ENCODE measurements at regions not wholly inside any gene's neighbourhood (a gene's known extent, or its start where the extent isn't known, plus 50 kb on each side); places are given as distances from the start of the nearest gene placed in this dataset.
A peak's percentile ranks its signal among the peaks of the same experiment; 100 is the strongest.

DNA sequence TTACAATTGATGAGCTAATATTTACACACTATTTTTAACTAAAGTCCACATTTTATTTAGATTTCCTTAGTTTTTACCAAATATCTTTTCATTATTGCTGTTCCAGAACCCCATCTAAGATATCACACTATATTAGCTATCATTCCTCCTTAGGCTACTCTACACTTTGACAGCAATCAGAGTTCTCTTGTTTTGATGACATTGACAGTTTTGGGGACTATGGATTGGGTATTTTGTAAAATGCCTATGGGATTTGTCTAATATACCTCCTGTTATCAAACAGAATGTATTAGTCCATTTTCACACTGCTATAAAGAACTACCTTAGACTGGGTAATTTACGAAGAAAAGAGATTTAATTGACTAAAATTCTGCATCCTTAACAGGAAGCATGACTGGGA lies 489.1 kb downstream of the FOXG1 start:
- TF ChIP-seq, protein P1, sequence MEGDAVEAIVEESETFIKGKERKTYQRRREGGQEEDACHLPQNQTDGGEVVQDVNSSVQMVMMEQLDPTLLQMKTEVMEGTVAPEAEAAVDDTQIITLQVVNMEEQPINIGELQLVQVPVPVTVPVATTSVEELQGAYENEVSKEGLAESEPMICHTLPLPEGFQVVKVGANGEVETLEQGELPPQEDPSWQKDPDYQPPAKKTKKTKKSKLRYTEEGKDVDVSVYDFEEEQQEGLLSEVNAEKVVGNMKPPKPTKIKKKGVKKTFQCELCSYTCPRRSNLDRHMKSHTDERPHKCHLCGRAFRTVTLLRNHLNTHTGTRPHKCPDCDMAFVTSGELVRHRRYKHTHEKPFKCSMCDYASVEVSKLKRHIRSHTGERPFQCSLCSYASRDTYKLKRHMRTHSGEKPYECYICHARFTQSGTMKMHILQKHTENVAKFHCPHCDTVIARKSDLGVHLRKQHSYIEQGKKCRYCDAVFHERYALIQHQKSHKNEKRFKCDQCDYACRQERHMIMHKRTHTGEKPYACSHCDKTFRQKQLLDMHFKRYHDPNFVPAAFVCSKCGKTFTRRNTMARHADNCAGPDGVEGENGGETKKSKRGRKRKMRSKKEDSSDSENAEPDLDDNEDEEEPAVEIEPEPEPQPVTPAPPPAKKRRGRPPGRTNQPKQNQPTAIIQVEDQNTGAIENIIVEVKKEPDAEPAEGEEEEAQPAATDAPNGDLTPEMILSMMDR (IDR thresholded peaks at IDR 0.05): no peak
- TF ChIP-seq POLR2A (IDR thresholded peaks at IDR 0.05; ENCODE audit: low read length) (no peak), MAFK (IDR thresholded peaks at IDR 0.05; ENCODE audit: partially characterized antibody) (peak; percentile 58), SMC3 (IDR thresholded peaks at IDR 0.05) (no peak), SREBF2 (IDR thresholded peaks at IDR 0.05) (no peak), KDM5A (IDR thresholded peaks at IDR 0.05) (no peak), ESRRA (IDR thresholded peaks at IDR 0.05; ENCODE audit: borderline replicate concordance, low read length) (no peak), ZNF302 (CRISPR knock-in tag; IDR thresholded peaks at IDR 0.05) (no peak), JUNB (IDR thresholded peaks at IDR 0.05) (no peak), CEBPB (IDR thresholded peaks at IDR 0.05) (no peak), EP300 (IDR thresholded peaks at IDR 0.05) (no peak)
- TF ChIP-seq, protein P2, sequence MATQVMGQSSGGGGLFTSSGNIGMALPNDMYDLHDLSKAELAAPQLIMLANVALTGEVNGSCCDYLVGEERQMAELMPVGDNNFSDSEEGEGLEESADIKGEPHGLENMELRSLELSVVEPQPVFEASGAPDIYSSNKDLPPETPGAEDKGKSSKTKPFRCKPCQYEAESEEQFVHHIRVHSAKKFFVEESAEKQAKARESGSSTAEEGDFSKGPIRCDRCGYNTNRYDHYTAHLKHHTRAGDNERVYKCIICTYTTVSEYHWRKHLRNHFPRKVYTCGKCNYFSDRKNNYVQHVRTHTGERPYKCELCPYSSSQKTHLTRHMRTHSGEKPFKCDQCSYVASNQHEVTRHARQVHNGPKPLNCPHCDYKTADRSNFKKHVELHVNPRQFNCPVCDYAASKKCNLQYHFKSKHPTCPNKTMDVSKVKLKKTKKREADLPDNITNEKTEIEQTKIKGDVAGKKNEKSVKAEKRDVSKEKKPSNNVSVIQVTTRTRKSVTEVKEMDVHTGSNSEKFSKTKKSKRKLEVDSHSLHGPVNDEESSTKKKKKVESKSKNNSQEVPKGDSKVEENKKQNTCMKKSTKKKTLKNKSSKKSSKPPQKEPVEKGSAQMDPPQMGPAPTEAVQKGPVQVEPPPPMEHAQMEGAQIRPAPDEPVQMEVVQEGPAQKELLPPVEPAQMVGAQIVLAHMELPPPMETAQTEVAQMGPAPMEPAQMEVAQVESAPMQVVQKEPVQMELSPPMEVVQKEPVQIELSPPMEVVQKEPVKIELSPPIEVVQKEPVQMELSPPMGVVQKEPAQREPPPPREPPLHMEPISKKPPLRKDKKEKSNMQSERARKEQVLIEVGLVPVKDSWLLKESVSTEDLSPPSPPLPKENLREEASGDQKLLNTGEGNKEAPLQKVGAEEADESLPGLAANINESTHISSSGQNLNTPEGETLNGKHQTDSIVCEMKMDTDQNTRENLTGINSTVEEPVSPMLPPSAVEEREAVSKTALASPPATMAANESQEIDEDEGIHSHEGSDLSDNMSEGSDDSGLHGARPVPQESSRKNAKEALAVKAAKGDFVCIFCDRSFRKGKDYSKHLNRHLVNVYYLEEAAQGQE (IDR thresholded peaks at IDR 0.05): no peak

Measured in A549 (cell line).